ENCODE measurements at regions not wholly inside any gene's neighbourhood (a gene's known extent, or its start where the extent isn't known, plus 50 kb on each side); places are given as distances from the start of the nearest gene placed in this dataset.
A peak's percentile ranks its signal among the peaks of the same experiment; 100 is the strongest.
"Not testable (repeated sequence)": the region's sequence is repeated elsewhere in the genome, so short reads cannot be mapped to it uniquely, and the experiment has no call there.

DNA sequence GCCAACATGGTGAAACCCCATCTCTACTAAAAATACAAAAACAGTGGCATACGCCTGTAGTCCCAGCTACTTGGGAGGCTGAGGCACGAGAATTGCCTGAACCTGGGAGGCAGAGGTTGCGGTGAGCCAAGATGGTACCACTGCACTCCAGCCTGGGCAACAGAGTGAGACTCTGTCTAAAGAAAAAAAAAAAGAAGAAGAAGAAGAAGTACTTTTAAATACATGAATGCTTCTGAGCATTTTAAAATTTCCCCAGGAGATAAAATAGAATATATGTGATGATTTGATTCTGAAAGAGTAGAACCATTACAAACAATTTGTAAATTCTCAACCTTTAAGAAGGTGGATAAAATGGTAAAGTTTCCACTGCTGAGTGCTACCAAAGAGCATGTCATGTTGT lies 97.2 kb downstream of the PLEKHG1 start:
- BruUV-seq (replicated peaks); POLR2A ChIA-PET; ATAC-seq; DNase-seq (ENCODE audit: low spot score); H4K20me1 ChIP-seq (ENCODE audit: insufficient read depth, low read length); H3K27ac ChIP-seq (ENCODE audit: extremely low read length, insufficient read depth, low read length); H3K9ac ChIP-seq (ENCODE audit: insufficient read depth, low read depth, low read length); H3K4me2 ChIP-seq (ENCODE audit: low read depth, low read length); H3K9me3 ChIP-seq (ENCODE audit: low read length); in situ Hi-C loops (cut with HindIII; ENCODE audit: extremely low pct_ligation_motif_present, low pct_unique_long_range_greater_than_20kb); H3K27me3 ChIP-seq (ENCODE audit: control insufficient read depth in 1 of 2, insufficient read depth in 2 of 2, low read length in 2 of 2); H3K36me3 ChIP-seq (replicated peaks in 1 of 2; ENCODE audit: control insufficient read depth in 1 of 2, insufficient read depth in 2 of 2, low read length in 2 of 2); FAIRE-seq; H3K79me2 ChIP-seq (ENCODE audit: insufficient read depth, low read length); intact Hi-C loops (cut with micrococcal nuclease; ENCODE audit: unreplicated experiment); H3K4me1 ChIP-seq (ENCODE audit: insufficient read depth, low read length); H3K4me3 ChIP-seq (replicated peaks in 1 of 3; ENCODE audit: insufficient read depth in 1 of 3, low read depth in 2 of 3, low read length in 3 of 3); CTCF ChIA-PET (ENCODE audit: low intra/inter-chr PET ratio, low total read pairs); H2AFZ ChIP-seq (ENCODE audit: low read length): not testable (repeated sequence)
- 52% methylated on average over 3 of the region's 3 CpGs for WGBS (ENCODE audit: low lambda C conversion rate)

DNA sequence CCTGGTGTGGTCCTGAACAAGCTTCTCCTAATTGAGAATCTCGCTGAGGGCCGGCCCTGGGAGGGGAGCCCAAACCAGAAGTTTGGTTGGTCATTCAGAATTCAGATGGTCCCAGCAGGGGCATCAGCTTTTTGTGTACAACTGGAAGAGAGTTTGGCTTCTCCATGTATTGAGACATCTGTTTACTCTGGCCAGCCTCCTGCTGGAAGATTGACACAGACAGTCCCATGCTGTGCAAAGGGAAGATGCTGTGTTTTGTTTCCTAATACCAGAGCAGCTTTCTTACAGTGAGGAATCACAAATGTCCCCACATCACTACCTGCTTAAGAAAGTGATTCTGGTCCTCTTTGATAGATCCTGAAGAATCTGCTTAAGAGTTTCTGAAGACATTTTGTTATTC lies 97.8 kb downstream of the PLEKHG1 start:
- H4K20me1 ChIP-seq (ENCODE audit: insufficient read depth, low read length) = no peaks in the 10 kb centered on the region
- intact Hi-C loops (cut with micrococcal nuclease; ENCODE audit: unreplicated experiment) (no loop called here), in situ Hi-C loops (cut with HindIII; ENCODE audit: extremely low pct_ligation_motif_present, low pct_unique_long_range_greater_than_20kb) (no loop called here)
- ATAC-seq (peak; percentile 66), DNase-seq (ENCODE audit: low spot score) (no peak), FAIRE-seq (no peak)
- no peak overlapping the region for H3K9ac ChIP-seq (ENCODE audit: insufficient read depth, low read depth, low read length)
- BruUV-seq (replicated peaks) = no TSS peak
- CTCF ChIA-PET (ENCODE audit: low intra/inter-chr PET ratio, low total read pairs) = no interaction called here
- no peak overlapping the region for H3K4me2 ChIP-seq (ENCODE audit: low read depth, low read length)
- H3K27ac ChIP-seq (ENCODE audit: extremely low read length, insufficient read depth, low read length) = no peak overlapping the region
- POLR2A ChIA-PET = no interaction called here
- TF ChIP-seq ZKSCAN8 (CRISPR knock-in tag; IDR thresholded peaks at IDR 0.05; ENCODE audit: borderline replicate concordance) (no peak), CEBPG (CRISPR knock-in tag; IDR thresholded peaks at IDR 0.05) (0 out of 2 replicates have a peak, but pooled peaks have one; percentile 9)
- 18% methylated on average over 2 of the region's 2 CpGs for WGBS (ENCODE audit: low lambda C conversion rate)
- no peaks in the 10 kb centered on the region for H3K79me2 ChIP-seq (ENCODE audit: insufficient read depth, low read length)
- no peaks in the 10 kb centered on the region for H3K9me3 ChIP-seq (ENCODE audit: low read length)
- H3K36me3 ChIP-seq (replicated peaks in 1 of 2; ENCODE audit: control insufficient read depth in 1 of 2, insufficient read depth in 2 of 2, low read length in 2 of 2) = no peaks in the 10 kb centered on the region
- no peaks in the 10 kb centered on the region; a peak in 1 of 5 replicates for H3K27me3 ChIP-seq (ENCODE audit: control insufficient read depth in 1 of 2, insufficient read depth in 2 of 2, low read length in 2 of 2)
- no peaks in the 10 kb centered on the region for H3K4me1 ChIP-seq (ENCODE audit: insufficient read depth, low read length)
- no peak overlapping the region for H2AFZ ChIP-seq (ENCODE audit: low read length)
- H3K4me3 ChIP-seq (replicated peaks in 1 of 3; ENCODE audit: insufficient read depth in 1 of 3, low read depth in 2 of 3, low read length in 3 of 3) = no peak overlapping the region

DNA sequence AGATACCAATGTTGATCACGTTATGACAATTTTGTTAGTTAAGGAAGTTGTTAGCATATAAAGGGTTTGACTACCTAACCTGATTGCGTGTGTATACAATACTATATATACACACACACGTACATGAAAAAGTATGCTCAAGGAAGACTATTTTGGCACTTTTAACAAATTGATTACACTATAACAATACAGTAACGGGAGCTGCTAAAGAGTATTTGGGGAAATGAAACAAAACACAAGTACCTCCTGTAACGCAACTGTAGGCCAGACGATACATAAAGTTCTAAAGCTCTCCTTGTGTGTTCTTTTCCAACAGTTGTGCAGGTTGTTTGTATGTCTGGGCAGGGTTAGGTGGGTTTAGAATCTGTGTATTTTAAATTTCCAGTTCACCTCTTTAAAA lies 98.7 kb downstream of the PLEKHG1 start:
- 44% methylated on average over 6 of the region's 6 CpGs for WGBS (ENCODE audit: low lambda C conversion rate)
- H3K36me3 ChIP-seq (replicated peaks in 1 of 2; ENCODE audit: control insufficient read depth in 1 of 2, insufficient read depth in 2 of 2, low read length in 2 of 2) = no peaks in the 10 kb centered on the region
- no peak overlapping the region for H3K4me3 ChIP-seq (replicated peaks in 1 of 3; ENCODE audit: insufficient read depth in 1 of 3, low read depth in 2 of 3, low read length in 3 of 3)
- no peaks in the 10 kb centered on the region for H3K4me1 ChIP-seq (ENCODE audit: insufficient read depth, low read length)
- no peak for DNase-seq (ENCODE audit: low spot score)
- CTCF ChIA-PET (ENCODE audit: low intra/inter-chr PET ratio, low total read pairs) = no interaction called here
- in situ Hi-C loops (cut with HindIII; ENCODE audit: extremely low pct_ligation_motif_present, low pct_unique_long_range_greater_than_20kb) (no loop called here), intact Hi-C loops (cut with micrococcal nuclease; ENCODE audit: unreplicated experiment) (no loop called here)
- no peak overlapping the region for H3K27ac ChIP-seq (ENCODE audit: extremely low read length, insufficient read depth, low read length)
- H3K9me3 ChIP-seq (ENCODE audit: low read length) = no peaks in the 10 kb centered on the region
- H3K27me3 ChIP-seq (ENCODE audit: control insufficient read depth in 1 of 2, insufficient read depth in 2 of 2, low read length in 2 of 2) = no peaks in the 10 kb centered on the region; a peak in 1 of 5 replicates
- H2AFZ ChIP-seq (ENCODE audit: low read length) = no peak overlapping the region
- POLR2A ChIA-PET = no interaction called here
- H3K9ac ChIP-seq (ENCODE audit: insufficient read depth, low read depth, low read length) = no peak overlapping the region
- no peaks in the 10 kb centered on the region for H4K20me1 ChIP-seq (ENCODE audit: insufficient read depth, low read length)
- H3K79me2 ChIP-seq (ENCODE audit: insufficient read depth, low read length) = no peaks in the 10 kb centered on the region
- no peak for FAIRE-seq
- BruUV-seq (replicated peaks) = no TSS peak
- no peak for ATAC-seq
- H3K4me2 ChIP-seq (ENCODE audit: low read depth, low read length) = no peak overlapping the region
- TF ChIP-seq, protein P1, sequence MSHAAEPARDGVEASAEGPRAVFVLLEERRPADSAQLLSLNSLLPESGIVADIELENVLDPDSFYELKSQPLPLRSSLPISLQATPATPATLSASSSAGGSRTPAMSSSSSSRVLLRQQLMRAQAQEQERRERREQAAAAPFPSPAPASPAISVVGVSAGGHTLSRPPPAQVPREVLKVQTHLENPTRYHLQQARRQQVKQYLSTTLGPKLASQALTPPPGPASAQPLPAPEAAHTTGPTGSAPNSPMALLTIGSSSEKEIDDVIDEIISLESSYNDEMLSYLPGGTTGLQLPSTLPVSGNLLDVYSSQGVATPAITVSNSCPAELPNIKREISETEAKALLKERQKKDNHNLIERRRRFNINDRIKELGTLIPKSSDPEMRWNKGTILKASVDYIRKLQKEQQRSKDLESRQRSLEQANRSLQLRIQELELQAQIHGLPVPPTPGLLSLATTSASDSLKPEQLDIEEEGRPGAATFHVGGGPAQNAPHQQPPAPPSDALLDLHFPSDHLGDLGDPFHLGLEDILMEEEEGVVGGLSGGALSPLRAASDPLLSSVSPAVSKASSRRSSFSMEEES (CRISPR knock-in tag; IDR thresholded peaks at IDR 0.05) = no peak
- no peak for TF ChIP-seq EZH2 (conservative IDR thresholded peaks at IDR 0.05; ENCODE audit: low read depth, low read length)
- TF ChIP-seq PITX1 (CRISPR knock-in tag; IDR thresholded peaks at IDR 0.05) = no peak
- TF ChIP-seq AGO1 (IDR thresholded peaks at IDR 0.05; ENCODE audit: low read depth, low read length, poor library complexity, severe bottlenecking) = no peak
- TF ChIP-seq, protein P2, sequence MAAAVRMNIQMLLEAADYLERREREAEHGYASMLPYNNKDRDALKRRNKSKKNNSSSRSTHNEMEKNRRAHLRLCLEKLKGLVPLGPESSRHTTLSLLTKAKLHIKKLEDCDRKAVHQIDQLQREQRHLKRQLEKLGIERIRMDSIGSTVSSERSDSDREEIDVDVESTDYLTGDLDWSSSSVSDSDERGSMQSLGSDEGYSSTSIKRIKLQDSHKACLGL (CRISPR knock-in tag; IDR thresholded peaks at IDR 0.05) = no peak
- no peak for TF ChIP-seq ZNF850 (CRISPR knock-in tag; conservative IDR thresholded peaks at IDR 0.05)
- TF ChIP-seq ZNF780A (CRISPR knock-in tag; IDR thresholded peaks at IDR 0.05) = no peak
- TF ChIP-seq ZFYVE20 (CRISPR knock-in tag; IDR thresholded peaks at IDR 0.05; ENCODE audit: borderline replicate concordance, low read depth) = no peak
- TF ChIP-seq PHB2 (IDR thresholded peaks at IDR 0.05; ENCODE audit: partially characterized antibody) = no peak
- no peak for TF ChIP-seq NCOA2 (CRISPR knock-in tag; IDR thresholded peaks at IDR 0.05)
- TF ChIP-seq AKAP8 (CRISPR knock-in tag; IDR thresholded peaks at IDR 0.05) = no peak

All from HepG2 (cell line).